DND-41 (cell line): ENCODE measurements at regions not wholly inside any gene's neighbourhood (a gene's known extent, or its start where the extent isn't known, plus 50 kb on each side); places are given as distances from the start of the nearest gene placed in this dataset.

ENCODE experiments used
- ATAC-seq: fragments of 200-7000 bp; cut with Tn5 transposase; 3 replicates; pipeline ENCODE4 v1.9.1; 2021; ENCODE audit warnings: low read depth; ENCODE audit not compliant: insufficient read depth
- DNase-seq: peaks from one replicate; pipeline ENCODE4 v3.0.0-alpha.2; 2020
- H2AFZ ChIP-seq: 2 replicates; pipeline ENCODE4 v1.6.0; 2012; ENCODE audit warnings: low read depth, low read length
- H3K27ac ChIP-seq: 2 replicates; pipeline ENCODE4 v1.5.1; 2012; ENCODE audit warnings: low read length, inconsistent platforms
- H3K27me3 ChIP-seq: fragments of 200-600 bp; sonication (generic); 2 replicates; pipeline ENCODE4 v1.6.0; 2012; ENCODE audit warnings: low read length, mild to moderate bottlenecking, inconsistent platforms; ENCODE audit not compliant: insufficient read depth, poor library complexity
- H3K36me3 ChIP-seq: 2 replicates; pipeline ENCODE4 v1.5.1; 2012; ENCODE audit warnings: low read length, inconsistent platforms; ENCODE audit not compliant: insufficient read depth
- H3K4me1 ChIP-seq: 2 replicates; pipeline ENCODE4 v1.5.1; 2012; ENCODE audit warnings: mild to moderate bottlenecking, low read length; ENCODE audit not compliant: insufficient read depth
- H3K4me2 ChIP-seq: 2 replicates; pipeline ENCODE4 v1.6.0; 2012; ENCODE audit warnings: mild to moderate bottlenecking, moderate library complexity, low read length, inconsistent platforms; ENCODE audit not compliant: insufficient read depth
- H3K4me3 ChIP-seq, 2 experiments: fragments of 200-600 bp in 1 of 2; shearing (Covaris generic) in 1 of 2; 2 replicates each; pipeline ENCODE4 v1.5.1; 2012 to 2016; ENCODE audit warnings: inconsistent platforms in 2 of 2, low read length in 2 of 2, mild to moderate bottlenecking in 2 of 2, low read depth in 1 of 2, moderate library complexity in 1 of 2
- H3K79me2 ChIP-seq: 2 replicates; pipeline ENCODE4 v1.6.0; 2012; ENCODE audit warnings: low read length, inconsistent platforms; ENCODE audit not compliant: insufficient read depth
- H3K9ac ChIP-seq: 2 replicates; pipeline ENCODE4 v1.6.0; 2012; ENCODE audit warnings: low read depth, mild to moderate bottlenecking, inconsistent platforms, low read length, moderate library complexity
- H3K9me3 ChIP-seq: 2 replicates; pipeline ENCODE4 v1.5.1; 2012; ENCODE audit warnings: low read length, moderate library complexity, mild to moderate bottlenecking, inconsistent platforms; ENCODE audit not compliant: insufficient read depth, severe bottlenecking
- H4K20me1 ChIP-seq: 2 replicates; pipeline ENCODE4 v1.6.0; 2012; ENCODE audit warnings: low read length; ENCODE audit not compliant: insufficient read depth
- CTCF ChIP-seq: IDR thresholded peaks from 2 replicates; pipeline ENCODE4 v1.5.1; 2012; ENCODE audit warnings: borderline replicate concordance, low read length, moderate library complexity, mild to moderate bottlenecking; ENCODE audit not compliant: poor library complexity, severe bottlenecking; ENCODE audit errors: extremely low read depth
- EZH2 ChIP-seq: IDR thresholded peaks from 3 replicates; pipeline ENCODE4 v1.6.1; 2012; ENCODE audit warnings: borderline replicate concordance, low read depth, mild to moderate bottlenecking, moderate library complexity, low read length, inconsistent platforms; ENCODE audit not compliant: severe bottlenecking

GRCh38 chr13:111537115-111537728 is 216.8 kb downstream of the TEX29 start:
- DNase-seq, result no peak
- Histone ChIP-seq H2AFZ (no peak overlapping the region), H3K27me3 (peaks cover 40% of the 10 kb centered on the region), H3K9me3 (no peaks in the 10 kb centered on the region), H3K4me2 (no peak overlapping the region), H3K4me1 (no peaks in the 10 kb centered on the region), H3K36me3 (no peaks in the 10 kb centered on the region), H3K4me3 (no peak overlapping the region), H3K27ac (no peak overlapping the region), H3K9ac (no peak overlapping the region), H3K79me2 (no peaks in the 10 kb centered on the region), H4K20me1 (peaks cover 11% of the 10 kb centered on the region; the same call in 1 of the 2 replicates)
- TF ChIP-seq CTCF (no peak), EZH2 (no peak)
- ATAC-seq, result no peak

DNA sequence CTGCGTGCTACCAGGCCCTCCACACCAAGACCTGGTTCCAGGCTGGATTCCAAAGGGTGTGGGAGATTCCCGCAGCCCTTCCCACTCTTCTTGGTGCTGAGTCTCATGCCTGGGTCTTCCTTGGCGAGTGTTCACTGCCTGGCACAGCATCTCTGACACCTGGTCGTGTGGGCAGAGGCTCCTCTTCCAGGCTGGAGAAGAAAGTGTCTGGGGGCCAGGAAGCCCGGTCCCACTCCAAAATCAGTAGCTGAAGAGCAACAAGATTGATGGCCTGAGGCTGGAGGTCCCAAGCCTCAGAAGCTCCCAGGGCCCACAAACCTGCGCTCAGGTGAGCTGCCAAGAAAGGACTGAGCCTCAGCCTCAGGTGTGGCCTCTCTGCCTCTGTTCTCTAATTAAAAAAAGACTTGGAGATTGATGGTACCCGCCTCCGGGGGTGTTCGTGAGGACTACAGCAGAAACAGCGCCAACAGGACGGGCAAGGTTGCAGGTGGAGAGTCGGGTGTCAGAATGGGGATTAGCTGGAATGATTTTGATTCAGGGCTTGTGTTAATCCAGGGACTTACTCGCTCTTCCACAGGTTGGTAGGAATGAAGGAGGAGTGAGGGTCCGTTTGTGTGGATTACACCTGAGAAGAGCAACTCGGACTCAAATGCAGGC is 217.5 kb downstream of the TEX29 start:
- DNase-seq, result no peak
- Histone ChIP-seq H4K20me1 (peaks cover 11% of the 10 kb centered on the region; the same call in 1 of the 2 replicates), H3K27ac (no peak overlapping the region), H3K27me3 (peaks cover 37% of the 10 kb centered on the region), H3K79me2 (no peaks in the 10 kb centered on the region), H3K4me3 (no peak overlapping the region), H3K4me2 (no peak overlapping the region), H3K36me3 (no peaks in the 10 kb centered on the region), H3K4me1 (no peaks in the 10 kb centered on the region), H2AFZ (no peak overlapping the region), H3K9ac (no peak overlapping the region), H3K9me3 (no peaks in the 10 kb centered on the region)
- ATAC-seq, result no peak
- TF ChIP-seq EZH2, result no peak

GRCh38 chr13:111539252-111539651 is 218.8 kb downstream of the TEX29 start:
- H3K9ac ChIP-seq, result no peak overlapping the region
- H3K27ac ChIP-seq, result no peak overlapping the region
- H3K4me2 ChIP-seq, result no peak overlapping the region
- H3K79me2 ChIP-seq, result no peaks in the 10 kb centered on the region
- H4K20me1 ChIP-seq, result peaks cover 11% of the 10 kb centered on the region; the same call in 1 of the 2 replicates
- no peaks in the 10 kb centered on the region for H3K36me3 ChIP-seq
- H3K4me3 ChIP-seq, result no peak overlapping the region
- no peaks in the 10 kb centered on the region for H3K9me3 ChIP-seq
- no peak for TF ChIP-seq EZH2
- TF ChIP-seq CTCF, result no peak
- DNase-seq (no peak), ATAC-seq (no peak)
- no peak overlapping the region for H2AFZ ChIP-seq
- H3K27me3 ChIP-seq, result peaks cover 27% of the 10 kb centered on the region
- no peaks in the 10 kb centered on the region for H3K4me1 ChIP-seq

GRCh38 chr13:111539791-111540446 is 219.5 kb downstream of the TEX29 start:
- no peak overlapping the region for H3K4me2 ChIP-seq
- H2AFZ ChIP-seq, result no peak overlapping the region
- H3K4me1 ChIP-seq, result no peaks in the 10 kb centered on the region
- no peak for TF ChIP-seq CTCF
- TF ChIP-seq EZH2, result no peak
- H3K4me3 ChIP-seq, result no peak overlapping the region
- H3K9me3 ChIP-seq, result no peaks in the 10 kb centered on the region
- peaks cover 11% of the 10 kb centered on the region; the same call in 1 of the 2 replicates for H4K20me1 ChIP-seq
- no peak for ATAC-seq
- no peak overlapping the region for H3K27ac ChIP-seq
- H3K9ac ChIP-seq, result no peak overlapping the region
- DNase-seq, result no peak
- H3K27me3 ChIP-seq, result peaks cover 22% of the 10 kb centered on the region
- no peaks in the 10 kb centered on the region for H3K36me3 ChIP-seq
- H3K79me2 ChIP-seq, result no peaks in the 10 kb centered on the region
